Cardiac muscle cell (in vitro differentiated cells and primary cell): ENCODE measurements at regions not wholly inside any gene's neighbourhood (a gene's known extent, or its start where the extent isn't known, plus 50 kb on each side); places are given as distances from the start of the nearest gene placed in this dataset.
A peak's percentile ranks its signal among the peaks of the same experiment; 100 is the strongest.

Experiments
- DNase-seq, 2 donors: peaks; one replicate each; pipeline versions ENCODE4 v3.0.0 to v3.0.0-alpha.2; 2010 to 2017; ENCODE audit warnings: low read depth in 1 of 2, low spot score in 1 of 2
- H3K27ac ChIP-seq: fragments of 200-600 bp; sonication (generic); 2 replicates; pipeline ENCODE4 v1.5.1; 2016
- H3K27me3 ChIP-seq: fragments of 200-600 bp; sonication (generic); 2 replicates; pipeline ENCODE4 v1.6.0; 2016; ENCODE audit warnings: control low read depth
- H3K36me3 ChIP-seq: fragments of 200-600 bp; sonication (generic); 2 replicates; pipeline ENCODE4 v1.5.1; 2016; ENCODE audit warnings: control low read depth
- H3K4me1 ChIP-seq: fragments of 200-600 bp; sonication (generic); 2 replicates; pipeline ENCODE4 v1.8.1; 2017; ENCODE audit warnings: low read depth, mild to moderate bottlenecking, mixed run types
- H3K4me3 ChIP-seq: fragments of 200-600 bp; sonication (generic); 2 replicates; pipeline ENCODE4 v1.5.1; 2016; ENCODE audit warnings: mild to moderate bottlenecking
- H3K9me3 ChIP-seq: fragments of 200-600 bp; sonication (generic); 2 replicates; pipeline ENCODE4 v1.5.1; 2017; ENCODE audit warnings: low read depth, mild to moderate bottlenecking, control low read depth
- TF ChIP-seq, protein P1 (sequence below): IDR thresholded peaks from 2 replicates; pipeline ENCODE4 v1.5.1; 2012; ENCODE audit warnings: low read depth, mild to moderate bottlenecking, low read length

DNA sequence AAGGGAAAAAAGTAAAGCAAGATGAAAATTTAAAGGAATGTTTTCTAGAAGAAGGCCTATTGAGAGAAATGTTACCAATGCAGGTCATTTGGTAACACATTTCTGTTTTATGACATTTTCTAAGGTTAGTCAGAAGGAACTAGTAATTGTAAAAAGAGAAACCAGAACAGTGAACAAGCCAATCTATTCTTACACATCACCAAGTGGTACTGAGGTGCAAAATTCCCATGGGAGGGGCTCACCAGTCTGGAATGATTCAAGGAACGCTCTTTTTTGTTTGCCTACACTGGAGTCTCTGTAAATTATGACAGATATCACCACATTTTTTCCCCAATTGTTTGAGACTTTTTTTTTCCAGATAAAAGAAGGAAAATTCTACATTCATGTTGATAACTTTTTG lies 404.7 kb upstream of the CNKSR2 start:
- no peak for DNase-seq
- no peaks in the 10 kb centered on the region for H3K27me3 ChIP-seq
- no peaks in the 10 kb centered on the region for H3K9me3 ChIP-seq
- H3K36me3 ChIP-seq = no peaks in the 10 kb centered on the region
- H3K27ac ChIP-seq = no peak overlapping the region
- TF ChIP-seq, protein P1, sequence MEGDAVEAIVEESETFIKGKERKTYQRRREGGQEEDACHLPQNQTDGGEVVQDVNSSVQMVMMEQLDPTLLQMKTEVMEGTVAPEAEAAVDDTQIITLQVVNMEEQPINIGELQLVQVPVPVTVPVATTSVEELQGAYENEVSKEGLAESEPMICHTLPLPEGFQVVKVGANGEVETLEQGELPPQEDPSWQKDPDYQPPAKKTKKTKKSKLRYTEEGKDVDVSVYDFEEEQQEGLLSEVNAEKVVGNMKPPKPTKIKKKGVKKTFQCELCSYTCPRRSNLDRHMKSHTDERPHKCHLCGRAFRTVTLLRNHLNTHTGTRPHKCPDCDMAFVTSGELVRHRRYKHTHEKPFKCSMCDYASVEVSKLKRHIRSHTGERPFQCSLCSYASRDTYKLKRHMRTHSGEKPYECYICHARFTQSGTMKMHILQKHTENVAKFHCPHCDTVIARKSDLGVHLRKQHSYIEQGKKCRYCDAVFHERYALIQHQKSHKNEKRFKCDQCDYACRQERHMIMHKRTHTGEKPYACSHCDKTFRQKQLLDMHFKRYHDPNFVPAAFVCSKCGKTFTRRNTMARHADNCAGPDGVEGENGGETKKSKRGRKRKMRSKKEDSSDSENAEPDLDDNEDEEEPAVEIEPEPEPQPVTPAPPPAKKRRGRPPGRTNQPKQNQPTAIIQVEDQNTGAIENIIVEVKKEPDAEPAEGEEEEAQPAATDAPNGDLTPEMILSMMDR = no peak
- no peak overlapping the region for H3K4me3 ChIP-seq
- no peaks in the 10 kb centered on the region for H3K4me1 ChIP-seq

DNA sequence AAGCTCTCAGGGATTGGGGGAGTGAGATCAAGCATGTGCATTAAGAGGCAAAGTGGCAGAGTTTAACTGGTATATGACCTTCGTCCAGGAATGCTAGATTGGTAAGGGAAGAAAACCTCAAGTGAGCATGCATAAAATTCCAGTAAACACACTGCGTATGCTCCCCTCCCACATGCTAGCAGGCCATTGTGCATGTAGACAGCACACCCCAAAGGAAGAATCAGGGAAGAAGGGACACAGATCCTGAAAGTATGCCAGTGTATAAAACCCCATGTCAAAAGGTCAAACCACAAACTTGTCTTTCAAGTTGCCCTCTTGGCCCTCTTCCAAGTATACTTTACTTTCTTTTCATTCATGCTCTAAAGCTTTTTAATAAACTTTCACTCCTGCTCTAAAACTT lies 405.2 kb upstream of the CNKSR2 start:
- Histone ChIP-seq H3K4me1 (no peaks in the 10 kb centered on the region), H3K9me3 (no peaks in the 10 kb centered on the region), H3K4me3 (no peak overlapping the region), H3K36me3 (no peaks in the 10 kb centered on the region), H3K27ac (no peak overlapping the region), H3K27me3 (no peaks in the 10 kb centered on the region)
- TF ChIP-seq, protein P1 = no peak
- DNase-seq = peak in 1 of 2 donors; percentile 25

DNA sequence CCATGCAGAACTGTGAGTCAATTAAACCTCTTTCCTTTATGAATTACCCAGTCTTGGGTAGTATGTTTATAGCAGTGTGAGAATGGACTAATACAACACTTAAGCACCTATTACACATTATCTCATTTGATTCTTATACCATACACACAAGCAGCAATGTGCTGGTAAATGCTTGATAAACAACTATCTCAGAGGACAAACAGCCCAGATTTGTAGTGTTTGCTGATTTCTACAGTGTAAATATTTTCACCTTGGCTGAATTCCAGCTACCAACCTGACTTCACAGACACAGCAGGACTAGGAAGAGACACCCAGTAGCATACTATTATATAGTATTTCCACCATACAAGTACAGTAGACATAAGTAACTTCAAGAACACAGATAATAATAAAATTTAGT lies 406.5 kb upstream of the CNKSR2 start:
- Histone ChIP-seq H3K4me3 (no peak overlapping the region), H3K27ac (no peak overlapping the region), H3K9me3 (no peaks in the 10 kb centered on the region), H3K27me3 (no peaks in the 10 kb centered on the region), H3K4me1 (no peaks in the 10 kb centered on the region), H3K36me3 (no peaks in the 10 kb centered on the region)
- DNase-seq = no peak
- TF ChIP-seq, protein P1 = no peak

DNA sequence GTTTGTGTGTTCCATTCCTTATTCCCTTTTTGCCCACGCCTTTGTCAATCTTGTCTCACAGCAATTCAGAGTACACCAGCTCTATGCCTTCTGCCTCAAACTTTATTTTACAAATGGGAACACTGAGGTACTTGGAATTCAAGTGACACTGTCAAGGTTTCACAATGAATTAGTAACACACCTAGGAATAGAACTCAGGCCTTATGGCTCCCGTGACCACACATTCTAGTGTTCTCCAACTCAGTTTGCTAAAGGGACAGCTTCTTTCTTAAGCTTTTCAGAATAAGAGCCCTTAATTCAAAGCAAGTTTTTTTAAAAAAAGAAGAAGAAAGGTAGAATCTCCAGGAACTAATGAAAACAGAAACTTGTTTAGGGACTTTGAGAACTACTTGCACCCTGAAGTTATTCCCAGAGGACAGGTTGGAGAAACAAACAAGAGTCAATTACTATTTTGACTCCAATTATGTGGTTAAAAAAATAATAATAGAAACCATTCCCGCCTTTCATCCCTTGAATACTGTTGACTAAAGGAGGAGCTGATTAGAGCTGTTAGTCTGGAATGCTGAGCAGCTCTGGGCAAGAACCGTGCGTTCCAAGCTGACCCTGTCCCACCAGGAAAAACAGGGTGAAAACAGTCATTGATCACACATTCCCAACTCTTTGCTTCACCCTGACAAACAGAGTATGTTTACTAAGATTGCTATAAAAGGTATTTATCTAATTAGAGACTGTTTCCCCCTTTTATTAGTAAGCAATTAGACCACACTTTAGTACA lies 408.8 kb upstream of the CNKSR2 start:
- no peak overlapping the region for H3K27ac ChIP-seq
- no peaks in the 10 kb centered on the region for H3K36me3 ChIP-seq
- TF ChIP-seq, protein P1 = no peak
- H3K4me1 ChIP-seq = no peaks in the 10 kb centered on the region
- DNase-seq = no peak
- no peaks in the 10 kb centered on the region for H3K27me3 ChIP-seq
- no peaks in the 10 kb centered on the region for H3K9me3 ChIP-seq
- no peak overlapping the region for H3K4me3 ChIP-seq

DNA sequence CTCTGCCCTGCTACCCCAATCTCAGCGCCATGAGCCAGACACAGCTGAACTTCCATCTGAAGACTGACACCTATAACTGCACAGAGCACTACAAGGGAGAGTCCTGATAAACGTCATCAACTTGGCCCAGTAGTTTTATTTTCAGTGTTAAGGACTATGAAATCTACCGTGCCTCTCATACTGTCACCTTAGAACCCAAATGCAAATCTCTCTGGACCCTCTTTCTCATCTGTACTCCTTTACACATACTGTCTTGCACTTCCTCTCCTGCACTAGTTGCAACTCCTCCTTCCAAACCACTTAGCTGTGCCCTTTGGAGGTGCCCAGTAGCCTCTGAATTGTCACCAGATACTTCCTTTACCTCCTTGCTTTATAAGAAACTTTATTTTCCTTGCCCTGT lies 420.2 kb upstream of the CNKSR2 start:
- DNase-seq = no peak
- Histone ChIP-seq H3K27ac (no peak overlapping the region), H3K36me3 (no peaks in the 10 kb centered on the region), H3K9me3 (no peaks in the 10 kb centered on the region), H3K4me3 (no peak overlapping the region), H3K27me3 (no peaks in the 10 kb centered on the region), H3K4me1 (no peaks in the 10 kb centered on the region)
- TF ChIP-seq, protein P1 = no peak
